IgD-negative memory B cell (primary cell): ENCODE measurements at regions not wholly inside any gene's neighbourhood (a gene's known extent, or its start where the extent isn't known, plus 50 kb on each side); places are given as distances from the start of the nearest gene placed in this dataset.
"Not testable (repeated sequence)": the region's sequence is repeated elsewhere in the genome, so short reads cannot be mapped to it uniquely, and the experiment has no call there.

Experiments used
- H3K27ac Mint-ChIP-seq, 3 donors: one replicate each; pipeline ENCODE4 v1.8.0; 2020 to 2022; ENCODE audit warnings: mild to moderate bottlenecking in 3 of 3, mixed read lengths in 3 of 3, moderate library complexity in 1 of 3
- H3K27me3 Mint-ChIP-seq: one replicate; pipeline ENCODE4 v1.8.0; 2021; ENCODE audit warnings: mixed read lengths
- H3K36me3 Mint-ChIP-seq: one replicate; pipeline ENCODE4 v1.8.0; 2020; ENCODE audit warnings: mild to moderate bottlenecking, mixed read lengths
- H3K4me1 Mint-ChIP-seq, 3 donors: one replicate each; pipeline ENCODE4 v1.8.0; 2020 to 2022; ENCODE audit warnings: mixed read lengths in 3 of 3, mild to moderate bottlenecking in 1 of 3
- H3K4me3 Mint-ChIP-seq, 4 donors: one replicate each; pipeline ENCODE4 v1.8.0; 2020 to 2022; ENCODE audit warnings: mild to moderate bottlenecking in 4 of 4, mixed read lengths in 4 of 4, moderate library complexity in 3 of 4
- H3K9me3 Mint-ChIP-seq, 3 donors: one replicate each; pipeline ENCODE4 v1.8.0; 2020 to 2021; ENCODE audit warnings: mixed read lengths in 3 of 3, mild to moderate bottlenecking in 1 of 3

- peaks cover 15% of the 10 kb centered on the region for H3K27me3 Mint-ChIP-seq
- peaks cover 0 to 4% (median 4%) of the 10 kb centered on the region in 3 donors for H3K4me1 Mint-ChIP-seq
- H3K36me3 Mint-ChIP-seq = peaks cover 2% of the 10 kb centered on the region
- no peak overlapping the region for H3K4me3 Mint-ChIP-seq
- H3K27ac Mint-ChIP-seq = no peak overlapping the region
- no peaks in the 10 kb centered on the region for H3K9me3 Mint-ChIP-seq
These were observed 177.1 kb downstream of the RNF144A start for GRCh38 chr2:7094231-7094741.

DNA sequence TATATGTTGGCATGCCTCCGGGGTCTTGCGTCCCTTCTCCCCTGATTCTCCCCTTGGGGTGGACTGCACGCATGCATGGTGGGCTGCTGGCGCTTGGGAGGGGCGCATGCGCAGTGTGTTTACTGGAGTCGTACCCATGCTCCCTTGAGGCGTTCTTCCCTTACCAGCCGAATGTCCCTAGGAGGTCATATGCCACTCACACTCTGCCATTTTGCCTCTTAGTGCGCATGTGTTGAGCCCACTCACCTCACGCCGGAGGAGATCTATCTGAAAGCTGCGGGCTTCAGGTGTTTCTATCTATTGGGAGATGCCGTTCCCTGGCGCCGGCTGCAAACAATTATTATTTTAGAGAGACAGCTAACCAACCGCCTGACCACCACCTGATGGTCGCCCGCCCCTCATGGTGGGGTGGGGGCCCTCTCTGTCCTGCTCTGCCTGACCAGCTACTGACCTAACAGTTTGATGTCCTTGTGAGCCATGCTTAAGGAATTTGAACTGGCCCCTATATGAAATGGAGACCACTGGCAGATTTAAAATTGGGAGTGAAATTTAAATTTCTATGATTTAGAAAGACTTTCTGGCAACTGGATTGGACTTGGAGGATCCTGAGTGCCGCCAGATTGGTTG lies 179.6 kb downstream of the RNF144A start:
- Mint-ChIP-seq H3K4me3 (peak overlapping the region in 1 of 4 donors; percentile 69), H3K4me1 (peaks cover 0 to 6% (median 4%) of the 10 kb centered on the region in 3 donors), H3K27ac (no peak overlapping the region), H3K9me3 (peaks cover under 1 to 7% (median 2%) of the 10 kb centered on the region in 3 donors), H3K36me3 (peaks cover 3% of the 10 kb centered on the region), H3K27me3 (peaks cover 12% of the 10 kb centered on the region)

- Mint-ChIP-seq H3K4me3 (peak overlapping the region in 2 of 4 donors; percentile 41 to 69), H3K27me3 (peaks cover 12% of the 10 kb centered on the region), H3K4me1 (peaks cover 0 to 6% (median 4%) of the 10 kb centered on the region in 3 donors), H3K9me3 (peaks cover 2 to 7% (median 2%) of the 10 kb centered on the region in 3 donors), H3K27ac (no peak overlapping the region), H3K36me3 (peaks cover 3% of the 10 kb centered on the region)
These were observed 180.2 kb downstream of the RNF144A start for GRCh38 chr2:7097353-7097895.

DNA sequence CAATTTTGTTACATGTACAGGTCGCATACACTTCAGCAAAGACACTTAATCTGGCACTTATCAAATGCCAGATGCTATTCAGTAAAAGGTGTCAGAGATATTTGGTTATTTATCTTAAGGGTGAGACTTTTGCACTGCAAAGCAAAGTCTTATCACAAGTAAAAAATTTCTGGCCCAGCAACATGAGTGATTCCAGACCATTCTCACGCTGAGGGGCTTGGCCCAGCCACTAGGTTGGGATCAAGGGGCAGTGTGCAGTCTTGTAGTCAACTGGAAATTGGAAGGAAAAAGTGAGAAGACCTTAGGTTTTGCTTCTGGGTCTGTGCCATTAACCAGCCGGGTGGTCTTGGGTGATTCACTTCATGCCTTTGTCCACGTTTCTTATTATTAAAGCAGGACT lies 181.6 kb downstream of the RNF144A start:
- Mint-ChIP-seq H3K27me3 (peaks cover 10% of the 10 kb centered on the region), H3K36me3 (peaks cover 3% of the 10 kb centered on the region), H3K9me3 (peaks cover 2 to 7% (median 2%) of the 10 kb centered on the region in 3 donors), H3K27ac (no peak overlapping the region), H3K4me3 (no peak overlapping the region), H3K4me1 (peaks cover 0 to 6% (median 4%) of the 10 kb centered on the region in 3 donors)

DNA sequence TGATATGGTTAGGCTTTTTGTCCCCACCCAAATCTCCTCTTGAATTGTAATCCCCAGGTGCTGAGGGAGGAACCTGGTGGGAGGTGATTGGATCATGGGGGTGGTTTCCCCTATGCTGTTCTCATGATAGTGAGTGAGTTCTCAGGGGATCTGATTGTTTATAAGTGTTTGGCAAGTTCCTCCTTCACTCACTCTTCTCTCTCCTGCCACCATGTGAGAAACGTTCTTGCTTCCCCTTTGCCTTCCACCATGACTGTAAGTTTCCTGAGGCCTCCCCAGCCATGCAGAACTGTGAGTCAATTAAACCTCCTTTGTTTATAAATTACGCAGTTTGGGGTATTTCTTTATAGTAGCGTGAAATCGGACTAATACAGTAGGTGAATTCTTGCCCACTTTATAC lies 182.5 kb downstream of the RNF144A start:
- not testable (repeated sequence) for H3K27me3 Mint-ChIP-seq, H3K4me1 Mint-ChIP-seq, H3K4me3 Mint-ChIP-seq, H3K36me3 Mint-ChIP-seq, H3K9me3 Mint-ChIP-seq
- H3K27ac Mint-ChIP-seq = peak overlapping the region in 1 of 3 donors; percentile 55

DNA sequence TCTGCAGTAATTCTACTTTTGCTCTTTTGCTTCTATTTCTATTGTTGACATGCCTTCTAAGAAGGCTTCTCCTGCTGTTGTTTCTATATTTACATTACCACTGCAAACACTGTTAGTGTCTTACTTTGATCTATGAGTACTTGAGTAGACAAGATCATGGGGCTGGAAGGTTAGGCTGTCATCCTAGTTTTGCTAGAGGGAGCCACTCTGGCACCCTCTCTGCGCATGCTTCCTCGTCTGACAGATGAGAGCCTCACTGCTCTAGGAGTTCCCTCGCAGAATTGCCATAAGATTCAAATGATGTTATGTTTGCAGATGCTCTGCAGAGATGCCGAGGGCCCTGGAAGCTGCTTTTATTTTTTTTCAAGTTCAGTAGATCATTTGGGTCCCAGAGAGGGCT lies 185.6 kb downstream of the RNF144A start:
- Mint-ChIP-seq H3K27ac (no peak overlapping the region), H3K36me3 (peaks cover 3% of the 10 kb centered on the region), H3K4me3 (no peak overlapping the region), H3K4me1 (peaks cover 0 to 2% (median 0%) of the 10 kb centered on the region in 3 donors), H3K9me3 (peaks cover 2 to 7% (median 2%) of the 10 kb centered on the region in 3 donors), H3K27me3 (peaks cover 3% of the 10 kb centered on the region)

DNA sequence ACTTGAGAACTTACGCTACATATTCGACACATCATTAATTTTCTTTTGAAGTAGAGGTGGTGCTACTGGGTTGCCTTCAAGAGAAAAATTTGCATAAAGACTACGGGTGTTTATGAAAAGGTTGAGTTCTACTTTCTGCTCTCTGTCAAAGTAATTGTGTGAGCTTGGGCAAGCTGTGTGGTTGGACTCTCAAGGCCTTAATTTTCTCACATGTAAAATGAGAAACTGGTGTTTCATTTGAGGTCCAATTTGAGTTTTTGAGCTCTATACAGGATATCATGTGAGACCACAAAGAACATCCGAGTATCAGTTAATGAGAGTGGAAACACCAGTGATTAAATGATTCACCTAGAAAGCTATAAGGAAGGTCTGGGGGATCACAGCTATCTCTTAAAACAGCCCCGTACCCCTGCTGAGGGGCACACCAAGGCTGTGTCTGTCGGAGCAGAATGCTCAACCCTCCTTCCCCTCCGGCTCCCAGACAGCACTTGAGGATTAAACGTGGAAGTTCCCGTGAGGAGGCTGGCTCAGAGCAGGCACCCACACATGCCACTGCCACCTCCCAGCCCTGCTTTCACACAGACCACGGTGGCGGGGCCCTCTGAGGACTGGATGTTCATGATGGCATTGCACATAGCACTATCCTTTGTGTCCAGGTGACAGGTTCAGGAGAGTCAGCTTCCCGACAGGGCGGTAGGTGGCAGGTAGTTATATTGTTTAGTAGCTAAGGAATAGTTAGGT lies 191.8 kb downstream of the RNF144A start:
- Mint-ChIP-seq H3K27ac (peak overlapping the region in 1 of 3 donors; percentile 80), H3K36me3 (no peaks in the 10 kb centered on the region), H3K27me3 (peaks cover 3% of the 10 kb centered on the region)

DNA sequence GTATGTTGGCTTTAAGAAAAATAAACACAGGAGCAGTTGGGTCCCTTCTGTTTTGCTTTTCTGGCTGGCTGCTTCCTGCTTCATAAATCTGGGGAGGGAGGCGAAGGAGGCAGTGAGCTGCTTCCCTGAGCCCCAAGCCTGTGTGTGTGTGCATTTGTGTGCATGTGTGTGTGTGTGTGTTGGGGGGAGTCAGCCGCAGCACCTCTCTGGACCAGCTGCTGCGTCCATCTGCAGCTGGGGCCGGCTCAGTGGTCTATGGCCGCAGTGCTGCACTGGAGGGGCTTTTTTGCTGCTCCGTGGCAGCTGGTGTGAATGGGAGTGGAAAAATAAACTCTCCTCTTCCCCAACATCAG lies 192.3 kb downstream of the RNF144A start:
- H3K4me3 Mint-ChIP-seq = no peak overlapping the region
- peaks cover 0 to 3% (median under 1%) of the 10 kb centered on the region in 3 donors for H3K9me3 Mint-ChIP-seq
- no peaks in the 10 kb centered on the region for H3K36me3 Mint-ChIP-seq
- peak overlapping the region in 1 of 3 donors; percentile 80 for H3K27ac Mint-ChIP-seq
- peaks cover 3% of the 10 kb centered on the region for H3K27me3 Mint-ChIP-seq
- H3K4me1 Mint-ChIP-seq = no peaks in the 10 kb centered on the region

More for the DNA sequence above, 191.8 kb downstream of the RNF144A start:
- H3K4me3 Mint-ChIP-seq = no peak overlapping the region
- H3K4me1 Mint-ChIP-seq = no peaks in the 10 kb centered on the region
- H3K9me3 Mint-ChIP-seq = peaks cover 0 to 2% (median 0%) of the 10 kb centered on the region in 3 donors

GRCh38 chr2:7111626-7112025 lies 194.4 kb downstream of the RNF144A start:
- Mint-ChIP-seq H3K4me1 (no peaks in the 10 kb centered on the region), H3K4me3 (no peak overlapping the region)

DNA sequence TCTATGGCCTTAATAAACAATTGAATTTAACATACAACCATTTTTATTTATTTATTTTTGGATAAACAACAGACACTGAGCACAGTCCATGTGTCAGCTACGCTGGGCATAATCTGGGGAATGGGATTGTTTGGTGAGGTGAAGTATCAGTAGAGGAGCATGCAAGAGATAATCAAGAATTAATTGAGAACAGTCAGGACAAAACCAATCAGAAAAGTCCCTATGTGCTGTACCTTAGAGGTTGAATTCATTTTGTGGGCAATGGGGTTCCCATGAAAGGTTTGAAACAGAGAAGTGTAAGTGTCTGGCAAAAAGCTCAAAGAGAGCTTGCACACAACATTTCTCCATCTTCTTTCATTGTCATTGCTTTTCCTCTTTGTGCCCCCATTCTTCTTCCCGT lies 198.2 kb downstream of the RNF144A start:
- Mint-ChIP-seq H3K4me1 (no peaks in the 10 kb centered on the region), H3K4me3 (no peak overlapping the region), H3K27ac (no peak overlapping the region), H3K36me3 (no peaks in the 10 kb centered on the region), H3K9me3 (peaks cover 3 to 7% (median 5%) of the 10 kb centered on the region in 3 donors), H3K27me3 (peaks cover 5% of the 10 kb centered on the region)

More at GRCh38 chr2:7111626-7112025, 194.4 kb downstream of the RNF144A start:
- Mint-ChIP-seq H3K27me3 (peaks cover 5% of the 10 kb centered on the region), H3K36me3 (no peaks in the 10 kb centered on the region), H3K9me3 (peaks cover 3 to 7% (median 5%) of the 10 kb centered on the region in 3 donors), H3K27ac (peak overlapping the region in 1 of 3 donors; percentile 63)

- H3K27ac Mint-ChIP-seq = no peak overlapping the region
- peaks cover 5% of the 10 kb centered on the region for H3K27me3 Mint-ChIP-seq
- no peaks in the 10 kb centered on the region for H3K4me1 Mint-ChIP-seq
- H3K36me3 Mint-ChIP-seq = no peaks in the 10 kb centered on the region
- peaks cover 3 to 7% (median 5%) of the 10 kb centered on the region in 3 donors for H3K9me3 Mint-ChIP-seq
- no peak overlapping the region for H3K4me3 Mint-ChIP-seq
These were observed 198.7 kb downstream of the RNF144A start for GRCh38 chr2:7115906-7116305.

- no peak overlapping the region for H3K4me3 Mint-ChIP-seq
- peaks cover 3 to 7% (median 5%) of the 10 kb centered on the region in 3 donors for H3K9me3 Mint-ChIP-seq
- no peaks in the 10 kb centered on the region for H3K4me1 Mint-ChIP-seq
- H3K27me3 Mint-ChIP-seq = peaks cover 5% of the 10 kb centered on the region
- no peak overlapping the region for H3K27ac Mint-ChIP-seq
- no peaks in the 10 kb centered on the region for H3K36me3 Mint-ChIP-seq
These were observed 199.3 kb downstream of the RNF144A start for GRCh38 chr2:7116511-7116910.

DNA sequence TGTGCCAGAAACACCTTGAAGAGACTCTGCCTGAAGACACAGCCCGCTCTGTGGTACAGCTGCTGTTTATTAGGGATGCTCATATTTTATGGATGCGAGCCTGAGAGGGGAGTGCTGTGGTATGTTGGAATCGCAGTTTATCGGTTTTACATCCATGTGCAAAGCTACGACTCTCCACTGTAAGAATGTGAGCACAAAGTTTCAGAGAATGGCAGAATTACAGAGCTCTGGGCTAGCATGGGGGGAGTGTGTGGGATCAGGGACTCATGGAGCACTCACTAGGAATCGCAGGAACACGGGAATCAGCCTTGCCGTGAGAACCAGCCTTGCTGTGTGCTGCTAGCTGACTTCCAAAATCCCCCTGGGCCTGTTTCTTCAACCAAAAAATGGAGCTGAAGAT lies 199.9 kb downstream of the RNF144A start:
- peaks cover 5% of the 10 kb centered on the region for H3K27me3 Mint-ChIP-seq
- H3K27ac Mint-ChIP-seq = no peak overlapping the region
- H3K9me3 Mint-ChIP-seq = peaks cover 3 to 7% (median 5%) of the 10 kb centered on the region in 3 donors
- no peak overlapping the region for H3K4me3 Mint-ChIP-seq
- no peaks in the 10 kb centered on the region for H3K36me3 Mint-ChIP-seq
- no peaks in the 10 kb centered on the region for H3K4me1 Mint-ChIP-seq

DNA sequence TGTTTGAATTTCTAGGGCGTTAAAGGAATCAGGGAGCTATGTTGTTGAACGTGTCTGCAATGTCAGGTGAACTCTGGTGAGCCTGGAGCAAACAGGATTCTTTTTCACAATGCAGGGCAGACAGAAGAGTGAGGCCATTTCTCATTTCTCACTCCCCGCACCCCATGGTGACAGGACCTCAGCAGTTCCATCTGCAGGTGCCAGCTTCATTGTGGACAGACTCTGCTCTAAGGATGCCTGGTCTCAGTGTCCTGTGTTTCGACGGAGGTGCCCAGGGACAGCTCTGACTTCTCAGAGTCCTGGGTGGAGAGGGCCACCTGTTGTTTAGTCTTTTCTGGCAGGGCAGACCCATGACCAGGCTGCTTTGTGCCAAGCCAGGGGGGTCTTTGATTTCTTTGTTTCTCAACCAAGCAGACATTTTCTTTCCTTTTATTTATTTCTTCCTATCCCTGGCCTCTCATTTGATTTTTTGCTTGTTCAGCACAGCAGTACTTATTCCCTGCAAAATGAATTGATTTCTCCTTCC lies 201.5 kb downstream of the RNF144A start:
- H3K9me3 Mint-ChIP-seq = peaks cover 3 to 7% (median 5%) of the 10 kb centered on the region in 3 donors
- no peak overlapping the region for H3K4me3 Mint-ChIP-seq
- H3K4me1 Mint-ChIP-seq = no peaks in the 10 kb centered on the region
- no peak overlapping the region for H3K27ac Mint-ChIP-seq
- H3K36me3 Mint-ChIP-seq = no peaks in the 10 kb centered on the region
- peaks cover 9% of the 10 kb centered on the region for H3K27me3 Mint-ChIP-seq
